ENCODE measurements at regions not wholly inside any gene's neighbourhood (a gene's known extent, or its start where the extent isn't known, plus 50 kb on each side); places are given as distances from the start of the nearest gene placed in this dataset.

- ATAC-seq (replicated peaks in 1 of 4) = no peak
- Mint-ChIP-seq H3K27ac (no peak overlapping the region), H3K36me3 (no peaks in the 10 kb centered on the region), H3K4me3 (no peak overlapping the region), H3K4me1 (no peaks in the 10 kb centered on the region), H3K9me3 (peaks cover 3 to 14% (median 4%) of the 10 kb centered on the region in 3 donors), H3K27me3 (no peaks in the 10 kb centered on the region)
- POLR2A ChIA-PET = no interaction called here
- H3K9me3 ChIP-seq = no peaks in the 10 kb centered on the region
- CTCF ChIA-PET = no interaction called here
- no peaks in the 10 kb centered on the region for H3K36me3 ChIP-seq (ENCODE audit: control insufficient read depth in 2 of 2, extremely low read depth in 1 of 2, insufficient read depth in 1 of 2, low read length in 1 of 2)
- no peaks in the 10 kb centered on the region for H3K4me1 ChIP-seq (ENCODE audit: control insufficient read depth in 1 of 2, extremely low read depth in 1 of 2, insufficient read depth in 2 of 2, low read length in 2 of 2)
- no peak overlapping the region for H3K27ac ChIP-seq (ENCODE audit: low read length)
- no peaks in the 10 kb centered on the region for H3K27me3 ChIP-seq (replicated peaks in 1 of 2; ENCODE audit: control insufficient read depth in 2 of 2, extremely low read depth in 1 of 2, insufficient read depth in 2 of 2, low read length in 1 of 2)
- WGBS (ENCODE audit: insufficient coverage) = no CpG with 5 or more reads among the region's 4 CpGs
- no peak overlapping the region for H3K4me3 ChIP-seq (ENCODE audit: control insufficient read depth in 1 of 2, extremely low read depth in 1 of 2, low read length in 1 of 2)
- DNase-seq = no peak
Measured at GRCh38 chr3:162366166-162366766, 869.7 kb downstream of the OTOL1 start.

GRCh38 chr3:162367429-162368260, 871.0 kb downstream of the OTOL1 start:
- H3K4me3 ChIP-seq (ENCODE audit: control insufficient read depth in 1 of 2, extremely low read depth in 1 of 2, low read length in 1 of 2) = no peak overlapping the region
- no peak overlapping the region for H3K4me3 Mint-ChIP-seq
- no peaks in the 10 kb centered on the region for H3K27me3 Mint-ChIP-seq
- ATAC-seq (replicated peaks in 1 of 4) (no peak), DNase-seq (no peak)
- H3K27ac ChIP-seq (ENCODE audit: low read length) = no peak overlapping the region
- no peak overlapping the region for H3K27ac Mint-ChIP-seq
- no peaks in the 10 kb centered on the region for H3K4me1 ChIP-seq (ENCODE audit: control insufficient read depth in 1 of 2, extremely low read depth in 1 of 2, insufficient read depth in 2 of 2, low read length in 2 of 2)
- no peaks in the 10 kb centered on the region for H3K36me3 ChIP-seq (ENCODE audit: control insufficient read depth in 2 of 2, extremely low read depth in 1 of 2, insufficient read depth in 1 of 2, low read length in 1 of 2)
- H3K36me3 Mint-ChIP-seq = no peaks in the 10 kb centered on the region
- H3K9me3 ChIP-seq = no peaks in the 10 kb centered on the region
- peaks cover 3 to 14% (median 5%) of the 10 kb centered on the region in 3 donors for H3K9me3 Mint-ChIP-seq
- H3K4me1 Mint-ChIP-seq = no peaks in the 10 kb centered on the region
- WGBS (ENCODE audit: insufficient coverage) = 39% methylated on average over 2 of the region's 3 CpGs
- ChIA-PET CTCF (no interaction called here), POLR2A (no interaction called here)
- no peaks in the 10 kb centered on the region for H3K27me3 ChIP-seq (replicated peaks in 1 of 2; ENCODE audit: control insufficient read depth in 2 of 2, extremely low read depth in 1 of 2, insufficient read depth in 2 of 2, low read length in 1 of 2)

GRCh38 chr3:162368417-162368816, 871.8 kb downstream of the OTOL1 start:
- ChIA-PET CTCF (no interaction called here), POLR2A (no interaction called here)
- ATAC-seq (replicated peaks in 1 of 4) (no peak), DNase-seq (no peak)
- H3K27ac ChIP-seq (ENCODE audit: low read length) = no peak overlapping the region
- no peak overlapping the region for H3K4me3 ChIP-seq (ENCODE audit: control insufficient read depth in 1 of 2, extremely low read depth in 1 of 2, low read length in 1 of 2)
- no peak overlapping the region for H3K27ac Mint-ChIP-seq
- H3K4me1 Mint-ChIP-seq = no peaks in the 10 kb centered on the region
- H3K36me3 Mint-ChIP-seq = no peaks in the 10 kb centered on the region
- H3K4me1 ChIP-seq (ENCODE audit: control insufficient read depth in 1 of 2, extremely low read depth in 1 of 2, insufficient read depth in 2 of 2, low read length in 2 of 2) = no peaks in the 10 kb centered on the region
- no peaks in the 10 kb centered on the region for H3K9me3 ChIP-seq
- no peaks in the 10 kb centered on the region for H3K27me3 ChIP-seq (replicated peaks in 1 of 2; ENCODE audit: control insufficient read depth in 2 of 2, extremely low read depth in 1 of 2, insufficient read depth in 2 of 2, low read length in 1 of 2)
- H3K4me3 Mint-ChIP-seq = no peak overlapping the region
- H3K36me3 ChIP-seq (ENCODE audit: control insufficient read depth in 2 of 2, extremely low read depth in 1 of 2, insufficient read depth in 1 of 2, low read length in 1 of 2) = no peaks in the 10 kb centered on the region
- WGBS (ENCODE audit: insufficient coverage) = 85% methylated on average over 2 of the region's 4 CpGs
- H3K27me3 Mint-ChIP-seq = no peaks in the 10 kb centered on the region
- peaks cover 3 to 17% (median 10%) of the 10 kb centered on the region in 3 donors for H3K9me3 Mint-ChIP-seq

GRCh38 chr3:162369306-162369705, 872.7 kb downstream of the OTOL1 start:
- no peaks in the 10 kb centered on the region for H3K4me1 ChIP-seq (ENCODE audit: control insufficient read depth in 1 of 2, extremely low read depth in 1 of 2, insufficient read depth in 2 of 2, low read length in 2 of 2)
- H3K4me3 Mint-ChIP-seq = no peak overlapping the region
- no peaks in the 10 kb centered on the region for H3K36me3 ChIP-seq (ENCODE audit: control insufficient read depth in 2 of 2, extremely low read depth in 1 of 2, insufficient read depth in 1 of 2, low read length in 1 of 2)
- H3K9me3 Mint-ChIP-seq = peaks cover 3 to 17% (median 10%) of the 10 kb centered on the region in 3 donors
- H3K4me3 ChIP-seq (ENCODE audit: control insufficient read depth in 1 of 2, extremely low read depth in 1 of 2, low read length in 1 of 2) = no peak overlapping the region
- WGBS (ENCODE audit: insufficient coverage) = no CpG with 5 or more reads among the region's 1 CpG
- H3K27ac Mint-ChIP-seq = no peak overlapping the region
- no peaks in the 10 kb centered on the region for H3K27me3 ChIP-seq (replicated peaks in 1 of 2; ENCODE audit: control insufficient read depth in 2 of 2, extremely low read depth in 1 of 2, insufficient read depth in 2 of 2, low read length in 1 of 2)
- POLR2A ChIA-PET = no interaction called here
- no peaks in the 10 kb centered on the region for H3K36me3 Mint-ChIP-seq
- no peaks in the 10 kb centered on the region for H3K9me3 ChIP-seq
- CTCF ChIA-PET = no interaction called here
- ATAC-seq (replicated peaks in 1 of 4) (no peak), DNase-seq (no peak)
- H3K4me1 Mint-ChIP-seq = no peaks in the 10 kb centered on the region
- no peaks in the 10 kb centered on the region for H3K27me3 Mint-ChIP-seq
- no peak overlapping the region for H3K27ac ChIP-seq (ENCODE audit: low read length)

- Mint-ChIP-seq H3K36me3 (no peaks in the 10 kb centered on the region), H3K9me3 (peaks cover 3 to 17% (median 10%) of the 10 kb centered on the region in 3 donors), H3K27ac (no peak overlapping the region), H3K4me3 (no peak overlapping the region), H3K4me1 (no peaks in the 10 kb centered on the region), H3K27me3 (no peaks in the 10 kb centered on the region)
- 80% methylated on average over 1 of the region's 1 CpG for WGBS (ENCODE audit: insufficient coverage)
- H3K36me3 ChIP-seq (ENCODE audit: control insufficient read depth in 2 of 2, extremely low read depth in 1 of 2, insufficient read depth in 1 of 2, low read length in 1 of 2) = no peaks in the 10 kb centered on the region
- H3K9me3 ChIP-seq = peaks cover 2% of the 10 kb centered on the region
- H3K27me3 ChIP-seq (replicated peaks in 1 of 2; ENCODE audit: control insufficient read depth in 2 of 2, extremely low read depth in 1 of 2, insufficient read depth in 2 of 2, low read length in 1 of 2) = no peaks in the 10 kb centered on the region
- POLR2A ChIA-PET = no interaction called here
- CTCF ChIA-PET = interaction anchor here in 1 of 2 donors (0.6 kb wide), 1 partner anchor 751 kb away, joined by 3 read pairs; no protein-coding TSS in a partner anchor
- H3K27ac ChIP-seq (ENCODE audit: low read length) = no peak overlapping the region
- ATAC-seq (replicated peaks in 1 of 4) (no peak), DNase-seq (no peak)
- H3K4me1 ChIP-seq (ENCODE audit: control insufficient read depth in 1 of 2, extremely low read depth in 1 of 2, insufficient read depth in 2 of 2, low read length in 2 of 2) = no peaks in the 10 kb centered on the region
- H3K4me3 ChIP-seq (ENCODE audit: control insufficient read depth in 1 of 2, extremely low read depth in 1 of 2, low read length in 1 of 2) = no peak overlapping the region
Measured at GRCh38 chr3:162370141-162370540, 873.5 kb downstream of the OTOL1 start.

- Histone ChIP-seq H3K4me3 (ENCODE audit: control insufficient read depth in 1 of 2, extremely low read depth in 1 of 2, low read length in 1 of 2) (no peak overlapping the region), H3K36me3 (ENCODE audit: control insufficient read depth in 2 of 2, extremely low read depth in 1 of 2, insufficient read depth in 1 of 2, low read length in 1 of 2) (no peaks in the 10 kb centered on the region), H3K27me3 (replicated peaks in 1 of 2; ENCODE audit: control insufficient read depth in 2 of 2, extremely low read depth in 1 of 2, insufficient read depth in 2 of 2, low read length in 1 of 2) (no peaks in the 10 kb centered on the region), H3K9me3 (peaks cover 2% of the 10 kb centered on the region), H3K27ac (ENCODE audit: low read length) (no peak overlapping the region), H3K4me1 (ENCODE audit: control insufficient read depth in 1 of 2, extremely low read depth in 1 of 2, insufficient read depth in 2 of 2, low read length in 2 of 2) (no peaks in the 10 kb centered on the region)
- peaks cover 0 to 19% (median 7%) of the 10 kb centered on the region in 3 donors for H3K9me3 Mint-ChIP-seq
- ATAC-seq (replicated peaks in 1 of 4) (no peak), DNase-seq (no peak)
- ChIA-PET CTCF (no interaction called here), POLR2A (no interaction called here)
- H3K36me3 Mint-ChIP-seq = no peaks in the 10 kb centered on the region
- no peak overlapping the region for H3K27ac Mint-ChIP-seq
- H3K4me1 Mint-ChIP-seq = no peaks in the 10 kb centered on the region
- no peaks in the 10 kb centered on the region for H3K27me3 Mint-ChIP-seq
- H3K4me3 Mint-ChIP-seq = no peak overlapping the region
- WGBS (ENCODE audit: insufficient coverage) = no CpG with 5 or more reads among the region's 1 CpG
Measured at GRCh38 chr3:162376761-162377160, 880.2 kb downstream of the OTOL1 start.

All from T-cell (primary cell).